HG02610 (cell line): ENCODE measurements at regions not wholly inside any gene's neighbourhood (a gene's known extent, or its start where the extent isn't known, plus 50 kb on each side); places are given as distances from the start of the nearest gene placed in this dataset.
"Not testable (repeated sequence)": the region's sequence is repeated elsewhere in the genome, so short reads cannot be mapped to it uniquely, and the experiment has no call there.

Source experiments
- ATAC-seq: cut with Tn5 transposase; IDR thresholded peaks from one replicate; pipeline ENCODE4 v1.9.1; 2021; ENCODE audit warnings: mild to moderate bottlenecking, moderate library complexity; ENCODE audit not compliant: unreplicated experiment

- ATAC-seq, result no peak
Observed at GRCh38 chrX:55142206-55142918, 53.5 kb downstream of the PAGE2 start.

DNA sequence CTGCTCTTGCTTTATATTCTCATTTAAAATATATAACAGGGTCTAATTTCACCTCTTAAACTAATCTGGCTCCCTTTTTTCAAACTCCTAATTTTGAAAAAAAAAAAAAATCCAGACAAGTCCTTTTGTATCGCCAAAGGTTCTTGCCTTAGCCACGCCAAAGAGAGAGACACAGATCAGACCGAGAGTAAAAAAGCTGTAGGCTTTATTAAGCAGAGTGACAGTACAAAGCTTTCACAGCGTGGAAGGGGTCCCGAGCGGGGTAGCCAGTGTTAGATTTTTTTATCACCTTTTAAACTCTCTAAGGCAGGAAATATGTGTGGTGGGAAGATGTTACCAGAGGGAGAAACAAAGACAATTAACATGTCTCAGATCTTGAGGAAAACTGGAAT is 54.1 kb downstream of the PAGE2 start:
- ATAC-seq, result no peak

DNA sequence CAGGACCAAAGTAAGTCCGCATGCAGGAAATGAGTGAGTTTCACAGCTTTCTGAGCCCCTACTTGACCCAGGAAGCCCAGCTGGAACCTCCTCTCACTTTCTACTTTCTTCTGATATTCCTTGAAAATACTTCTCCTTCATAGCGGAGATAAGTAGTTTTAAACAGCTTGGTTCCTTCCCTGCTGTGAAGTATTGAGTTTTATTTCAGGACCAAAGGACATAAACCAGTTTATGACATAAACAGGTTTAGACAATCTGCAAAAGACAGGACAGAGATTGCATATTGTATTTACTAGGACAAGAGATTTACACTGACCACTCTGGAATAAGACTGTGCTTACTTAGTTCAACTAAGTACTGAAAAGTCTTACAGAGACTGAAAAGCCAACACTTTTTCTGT is 54.8 kb downstream of the PAGE2 start:
- no peak for ATAC-seq

DNA sequence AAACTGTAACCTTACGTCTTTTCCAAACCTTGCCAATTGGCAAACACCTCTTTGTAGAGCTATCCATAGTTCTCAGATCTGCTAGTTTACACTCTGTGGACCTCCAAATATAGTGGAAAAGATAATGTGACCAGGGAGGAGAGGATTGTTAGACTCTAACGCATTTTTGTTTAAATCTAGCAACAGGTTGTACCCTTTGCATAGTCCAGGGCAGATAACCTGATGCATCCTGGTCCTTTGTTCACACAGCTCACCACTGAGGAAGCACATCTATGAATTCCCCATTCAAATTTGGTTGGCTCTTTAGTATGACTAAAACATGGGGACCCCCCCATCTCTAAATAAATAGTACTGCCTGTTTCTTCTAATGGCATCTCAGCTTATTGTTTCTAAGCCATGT is 55.9 kb downstream of the PAGE2 start:
- ATAC-seq, result no peak

DNA sequence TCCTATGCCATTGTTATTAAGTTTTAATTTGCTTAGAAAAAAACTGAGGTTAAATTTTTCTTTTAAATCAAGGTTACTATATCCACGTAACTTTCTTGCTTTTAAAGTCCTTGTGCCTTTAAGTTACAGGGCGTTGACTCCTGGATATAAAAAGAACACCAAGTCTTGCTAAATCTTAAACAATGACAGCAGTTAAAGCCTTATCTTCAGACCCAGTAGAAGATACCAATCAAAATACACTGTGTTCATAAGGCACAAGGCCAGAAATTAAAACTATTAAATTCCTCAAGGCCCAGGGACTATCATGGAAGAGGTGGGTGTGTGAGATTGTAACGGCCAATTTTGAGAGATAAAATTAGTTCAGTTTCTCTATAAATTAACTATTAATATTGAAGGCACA is 60.4 kb downstream of the PAGE2 start:
- ATAC-seq, result no peak

DNA sequence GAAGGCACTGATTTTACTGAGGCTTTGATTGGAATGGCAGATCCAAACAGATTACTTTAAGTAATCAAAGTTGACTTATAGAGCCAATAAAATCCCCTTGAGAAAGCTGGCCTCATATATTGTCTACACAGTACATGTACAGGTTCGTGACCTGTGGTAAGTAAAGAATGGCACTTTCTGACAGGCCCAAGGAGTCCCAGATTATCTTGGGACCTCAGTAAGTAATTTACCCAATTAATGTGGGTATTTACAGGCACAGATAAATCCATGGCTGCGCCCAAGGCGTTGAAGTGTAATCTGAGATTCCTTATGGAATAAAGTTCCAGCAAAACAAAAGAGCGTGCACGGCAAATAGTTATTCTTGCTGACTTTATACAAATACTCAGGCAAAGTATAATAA is 62.4 kb downstream of the PAGE2 start:
- no peak for ATAC-seq

DNA sequence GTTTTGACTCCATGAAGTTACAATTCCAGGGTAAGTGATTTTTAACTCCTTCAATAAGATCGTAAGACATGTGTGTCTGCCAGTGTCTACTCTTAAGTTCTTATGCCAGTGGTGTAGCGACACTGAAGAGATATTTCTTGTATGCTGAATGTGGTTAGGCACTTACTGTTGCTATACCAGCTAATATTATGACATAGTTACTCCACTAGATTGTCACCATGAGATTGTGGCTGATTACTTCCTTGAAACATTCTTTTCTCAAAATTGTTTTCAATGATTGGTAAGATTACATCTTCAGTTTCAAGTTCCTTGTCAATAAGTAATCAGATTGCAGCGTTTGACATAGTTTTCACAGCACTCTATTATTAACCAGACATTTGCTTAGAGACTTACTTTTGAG is 60.6 kb upstream of the PAGE5 start:
- ATAC-seq, result no peak

- ATAC-seq, result peak; percentile 97
Observed at GRCh38 chrX:55160685-55161552, 59.2 kb upstream of the PAGE5 start.

DNA sequence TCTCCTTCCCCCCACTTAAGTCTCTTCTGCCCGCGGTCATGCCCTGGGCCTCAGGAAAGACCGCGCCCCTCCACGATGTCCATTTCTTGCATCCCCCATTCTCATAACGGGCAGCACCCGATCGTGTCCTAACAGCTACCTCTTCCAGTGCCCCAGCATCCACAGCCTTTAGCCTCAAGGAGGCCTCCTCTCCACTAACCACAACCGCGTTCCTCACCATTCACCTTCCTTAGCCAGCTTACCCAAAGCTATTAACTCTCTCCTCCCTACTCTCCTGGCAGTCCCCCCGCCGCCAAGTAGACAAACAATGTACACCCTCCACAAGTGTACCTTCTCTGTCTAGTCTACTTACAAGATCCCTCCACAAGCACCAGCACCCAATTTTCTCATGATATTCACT is 58.6 kb upstream of the PAGE5 start:
- no peak for ATAC-seq

GRCh38 chrX:55163171-55163570 is 57.0 kb upstream of the PAGE5 start:
- no peak for ATAC-seq

DNA sequence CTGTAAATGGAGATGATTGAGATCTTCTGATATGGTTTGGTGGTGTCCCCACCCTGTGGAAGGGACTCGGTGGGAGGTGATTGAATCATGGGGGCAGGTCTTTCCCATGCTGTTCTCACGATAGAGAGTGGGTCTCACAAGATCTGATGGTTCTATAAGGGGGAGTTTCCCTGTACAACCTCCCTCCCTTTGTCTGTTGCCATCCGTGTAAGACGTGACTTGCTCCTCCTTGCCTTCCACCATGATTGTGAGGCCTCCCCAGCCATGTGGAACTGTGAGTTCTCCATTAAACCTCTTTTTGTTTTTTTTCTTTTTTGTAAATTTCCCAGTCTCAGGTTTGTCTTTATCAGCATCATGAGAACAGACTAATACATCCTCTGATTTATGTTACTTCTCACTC is 55.1 kb upstream of the PAGE5 start:
- not testable (repeated sequence) for ATAC-seq

- no peak for ATAC-seq
Observed at GRCh38 chrX:55167124-55167803, 52.9 kb upstream of the PAGE5 start.

DNA sequence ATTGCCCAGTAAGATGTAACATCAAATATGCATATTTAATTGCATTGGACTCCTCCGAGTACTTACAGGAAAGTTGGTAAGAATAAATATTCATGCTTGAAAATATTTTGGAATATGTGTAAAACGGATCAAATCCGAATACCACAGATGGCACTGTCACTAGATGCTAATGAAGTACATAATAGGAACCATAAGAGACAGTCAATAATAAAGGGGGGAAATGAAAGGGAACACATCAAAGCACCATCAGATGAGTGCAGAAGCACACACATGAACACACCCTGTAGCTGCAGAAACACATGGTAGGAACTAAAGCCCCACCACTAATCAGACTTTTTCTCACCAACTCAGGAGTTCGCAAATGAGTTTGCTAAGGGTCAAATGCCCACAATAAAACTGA is 52.2 kb upstream of the PAGE5 start:
- no peak for ATAC-seq

GRCh38 chrX:55169782-55170181 is 50.4 kb upstream of the PAGE5 start:
- ATAC-seq, result no peak
